PFSK-1 (cell line): ENCODE measurements at regions not wholly inside any gene's neighbourhood (a gene's known extent, or its start where the extent isn't known, plus 50 kb on each side); places are given as distances from the start of the nearest gene placed in this dataset.

Experiments
- POLR2AphosphoS5 ChIP-seq: IDR thresholded peaks from 2 replicates; pipeline ENCODE4 v1.6.1; 2012; ENCODE audit warnings: low read depth, mild to moderate bottlenecking, control low read depth, low read length, moderate library complexity
- REST ChIP-seq, 2 experiments: IDR thresholded peaks; 2 replicates each; pipeline versions ENCODE4 v1.6.1 to v1.8.0; 2011 to 2012; ENCODE audit warnings: low read depth in 2 of 2, low read length in 2 of 2, control low read depth in 1 of 2, inconsistent platforms in 1 of 2, mild to moderate bottlenecking in 1 of 2, moderate library complexity in 1 of 2; ENCODE audit not compliant: insufficient read depth in 1 of 2
- TAF1 ChIP-seq: IDR thresholded peaks from 2 replicates; pipeline ENCODE4 v1.6.1; 2012; ENCODE audit warnings: low read length, control low read depth, borderline replicate concordance; ENCODE audit not compliant: insufficient read depth

DNA sequence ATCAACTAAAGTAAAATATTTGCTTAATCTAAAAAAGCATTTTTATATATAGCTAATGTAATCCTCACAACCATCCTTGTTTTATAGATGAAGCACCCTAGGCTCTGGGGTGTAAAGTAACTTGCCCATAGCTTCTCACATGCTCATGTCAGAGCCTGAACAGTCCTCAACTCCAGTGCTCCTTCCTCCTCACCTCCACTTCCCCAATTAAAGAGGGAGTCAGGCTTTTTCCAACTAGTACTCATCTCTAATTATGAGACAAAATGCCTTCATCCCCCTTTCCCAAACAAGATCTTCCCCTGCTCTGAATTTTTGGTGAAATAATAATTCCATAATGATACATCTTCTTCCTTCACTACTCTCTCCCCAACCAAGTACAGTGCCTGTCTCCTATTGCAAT is 290.8 kb upstream of the PRDM1 start:
- no peak for TF ChIP-seq POLR2AphosphoS5
- no peak for TF ChIP-seq REST (IDR thresholded peaks at IDR 0.05; ENCODE audit: insufficient read depth in 1 of 2, low read depth in 2 of 2, low read length in 2 of 2)
- no peak for TF ChIP-seq TAF1
